Gastrocnemius medialis (tissue), 4 donors: ENCODE measurements at regions not wholly inside any gene's neighbourhood (a gene's known extent, or its start where the extent isn't known, plus 50 kb on each side); places are given as distances from the start of the nearest gene placed in this dataset.

ENCODE experiments used
- POLR2A ChIP-seq, 2 donors: fragments of 450-650 bp; IDR thresholded peaks; one replicate each; pipeline ENCODE4 v1.6.1; 2017; ENCODE audit warnings: antibody characterized with exemption in 2 of 2, mild to moderate bottlenecking in 2 of 2, moderate library complexity in 2 of 2
- TF ChIP-seq, protein P1 (sequence below), 5 experiments: fragments of 450-650 bp in 3 of 5; fragments of 200-600 bp in 2 of 5; sonication (generic) in 2 of 5; IDR thresholded peaks in 4 of 5; conservative IDR thresholded peaks in 1 of 5; 1 replicate in 4 of 5; 2 replicates in 1 of 5; pipeline ENCODE4 v1.5.1; 2016 to 2019; ENCODE audit warnings: antibody characterized with exemption in 5 of 5, mild to moderate bottlenecking in 3 of 5, moderate library complexity in 3 of 5

DNA sequence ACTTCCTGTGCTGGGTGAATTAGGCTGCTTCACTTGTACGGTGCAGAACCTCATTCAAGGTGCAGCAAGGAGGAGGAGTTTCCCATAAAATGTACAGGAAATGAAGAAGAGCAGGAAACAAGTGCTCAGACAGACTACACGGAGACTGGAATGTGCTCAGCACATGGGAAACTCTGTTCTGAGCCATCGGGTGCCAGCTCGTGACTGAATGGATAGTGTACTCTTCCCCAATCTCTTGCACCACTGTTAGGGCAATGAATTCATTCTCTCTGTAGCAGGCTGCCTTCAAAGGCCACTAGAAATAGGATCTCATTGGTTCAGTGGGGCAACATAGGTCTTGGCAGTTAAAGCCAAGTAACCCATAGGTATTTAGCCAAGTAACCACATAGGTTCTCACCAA lies 200.0 kb upstream of the LDB2 start:
- TF ChIP-seq, protein P1, sequence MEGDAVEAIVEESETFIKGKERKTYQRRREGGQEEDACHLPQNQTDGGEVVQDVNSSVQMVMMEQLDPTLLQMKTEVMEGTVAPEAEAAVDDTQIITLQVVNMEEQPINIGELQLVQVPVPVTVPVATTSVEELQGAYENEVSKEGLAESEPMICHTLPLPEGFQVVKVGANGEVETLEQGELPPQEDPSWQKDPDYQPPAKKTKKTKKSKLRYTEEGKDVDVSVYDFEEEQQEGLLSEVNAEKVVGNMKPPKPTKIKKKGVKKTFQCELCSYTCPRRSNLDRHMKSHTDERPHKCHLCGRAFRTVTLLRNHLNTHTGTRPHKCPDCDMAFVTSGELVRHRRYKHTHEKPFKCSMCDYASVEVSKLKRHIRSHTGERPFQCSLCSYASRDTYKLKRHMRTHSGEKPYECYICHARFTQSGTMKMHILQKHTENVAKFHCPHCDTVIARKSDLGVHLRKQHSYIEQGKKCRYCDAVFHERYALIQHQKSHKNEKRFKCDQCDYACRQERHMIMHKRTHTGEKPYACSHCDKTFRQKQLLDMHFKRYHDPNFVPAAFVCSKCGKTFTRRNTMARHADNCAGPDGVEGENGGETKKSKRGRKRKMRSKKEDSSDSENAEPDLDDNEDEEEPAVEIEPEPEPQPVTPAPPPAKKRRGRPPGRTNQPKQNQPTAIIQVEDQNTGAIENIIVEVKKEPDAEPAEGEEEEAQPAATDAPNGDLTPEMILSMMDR (IDR thresholded peaks at IDR 0.05 in 4 of 5, conservative IDR thresholded peaks at IDR 0.05 in 1 of 5): no peak
- no peak for TF ChIP-seq POLR2A (IDR thresholded peaks at IDR 0.05)
